ENCODE measurements at regions not wholly inside any gene's neighbourhood (a gene's known extent, or its start where the extent isn't known, plus 50 kb on each side); places are given as distances from the start of the nearest gene placed in this dataset.

DNA sequence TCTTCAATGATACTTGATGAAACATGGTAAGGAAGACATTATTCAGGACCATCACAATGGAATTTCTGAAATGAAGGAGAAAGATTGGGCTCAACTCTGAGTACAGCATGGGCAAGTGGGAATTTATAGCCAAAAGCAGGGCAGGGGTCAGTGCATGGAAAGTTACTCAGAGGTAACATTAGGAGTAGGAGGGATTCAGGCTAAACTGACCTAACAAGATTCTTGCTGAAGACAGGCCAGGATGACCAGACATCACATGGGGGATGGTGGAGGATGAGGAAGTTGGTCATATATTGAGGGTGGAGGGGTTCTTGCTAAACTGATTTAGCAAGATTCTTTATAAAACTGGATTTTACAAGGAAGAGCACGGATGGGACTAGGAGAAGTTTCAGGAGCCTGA, 489.8 kb downstream of the ADCYAP1 start:
- TF ChIP-seq, protein P1, sequence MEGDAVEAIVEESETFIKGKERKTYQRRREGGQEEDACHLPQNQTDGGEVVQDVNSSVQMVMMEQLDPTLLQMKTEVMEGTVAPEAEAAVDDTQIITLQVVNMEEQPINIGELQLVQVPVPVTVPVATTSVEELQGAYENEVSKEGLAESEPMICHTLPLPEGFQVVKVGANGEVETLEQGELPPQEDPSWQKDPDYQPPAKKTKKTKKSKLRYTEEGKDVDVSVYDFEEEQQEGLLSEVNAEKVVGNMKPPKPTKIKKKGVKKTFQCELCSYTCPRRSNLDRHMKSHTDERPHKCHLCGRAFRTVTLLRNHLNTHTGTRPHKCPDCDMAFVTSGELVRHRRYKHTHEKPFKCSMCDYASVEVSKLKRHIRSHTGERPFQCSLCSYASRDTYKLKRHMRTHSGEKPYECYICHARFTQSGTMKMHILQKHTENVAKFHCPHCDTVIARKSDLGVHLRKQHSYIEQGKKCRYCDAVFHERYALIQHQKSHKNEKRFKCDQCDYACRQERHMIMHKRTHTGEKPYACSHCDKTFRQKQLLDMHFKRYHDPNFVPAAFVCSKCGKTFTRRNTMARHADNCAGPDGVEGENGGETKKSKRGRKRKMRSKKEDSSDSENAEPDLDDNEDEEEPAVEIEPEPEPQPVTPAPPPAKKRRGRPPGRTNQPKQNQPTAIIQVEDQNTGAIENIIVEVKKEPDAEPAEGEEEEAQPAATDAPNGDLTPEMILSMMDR (IDR thresholded peaks at IDR 0.05), result no peak
- no peak for TF ChIP-seq YY1 (IDR thresholded peaks at IDR 0.05; ENCODE audit: low read depth)
- TF ChIP-seq FOXM1 (IDR thresholded peaks at IDR 0.05; ENCODE audit: low read depth), result no peak
- no peak for TF ChIP-seq EP300 (IDR thresholded peaks at IDR 0.05; ENCODE audit: borderline replicate concordance in 1 of 2, low read depth in 1 of 2, low read length in 1 of 2)
- no peak for TF ChIP-seq TAF1 (IDR thresholded peaks at IDR 0.05; ENCODE audit: borderline replicate concordance, low read depth, low read length)

Data from SK-N-SH (cell line).